ENCODE measurements at regions not wholly inside any gene's neighbourhood (a gene's known extent, or its start where the extent isn't known, plus 50 kb on each side); places are given as distances from the start of the nearest gene placed in this dataset.

GRCh38 chr1:103362348-103363007, 163.0 kb upstream of the RNPC3 start:
- Histone ChIP-seq H2AK5ac (ENCODE audit: low read length) (no peak overlapping the region), H3K79me1 (ENCODE audit: low read length) (no peaks in the 10 kb centered on the region), H4K8ac (ENCODE audit: low read depth, low read length) (no peak overlapping the region), H3K27me3 (ENCODE audit: insufficient read depth, low read length) (no peaks in the 10 kb centered on the region), H3K4me3 (ENCODE audit: low read depth, low read length) (no peak overlapping the region), H3K4me2 (ENCODE audit: low read length) (no peak overlapping the region), H2BK12ac (ENCODE audit: low read length) (no peak overlapping the region), H2BK120ac (ENCODE audit: insufficient read depth, low read length, poor library complexity) (no peak overlapping the region), H3K4ac (ENCODE audit: low read depth, low read length) (no peak overlapping the region), H3K27ac (ENCODE audit: low read depth, low read length) (no peak overlapping the region), H3K4me1 (ENCODE audit: control insufficient read depth in 1 of 2, insufficient read depth in 2 of 2, low read length in 2 of 2) (no peaks in the 10 kb centered on the region), H3K18ac (ENCODE audit: low read length) (no peak overlapping the region), H4K12ac (ENCODE audit: low read depth, low read length) (no peak overlapping the region), H3K9ac (ENCODE audit: low read length) (no peak overlapping the region), H3K79me2 (ENCODE audit: control insufficient read depth, insufficient read depth, low read length, poor library complexity) (no peaks in the 10 kb centered on the region), H3K36me3 (ENCODE audit: control insufficient read depth in 1 of 2, insufficient read depth in 2 of 2, low read length in 2 of 2) (no peaks in the 10 kb centered on the region), H3K23ac (ENCODE audit: low read length) (no peak overlapping the region), H3K14ac (ENCODE audit: low read length) (no peak overlapping the region), H2AFZ (ENCODE audit: insufficient read depth, low read length, poor library complexity) (no peak overlapping the region), H2BK5ac (ENCODE audit: low read depth, low read length, poor library complexity) (no peak overlapping the region), H4K91ac (ENCODE audit: low read depth, low read length) (no peak overlapping the region), H3K9me3 (ENCODE audit: insufficient read depth, low read depth, low read length) (no peaks in the 10 kb centered on the region)
- WGBS (ENCODE audit: extremely low coverage, insufficient coverage, insufficient read length), result no CpG with 5 or more reads among the region's 4 CpGs
- DNase-seq, result no peak

- Histone ChIP-seq H3K79me2 (ENCODE audit: control insufficient read depth, insufficient read depth, low read length, poor library complexity) (no peaks in the 10 kb centered on the region), H2AFZ (ENCODE audit: insufficient read depth, low read length, poor library complexity) (no peak overlapping the region), H2AK5ac (ENCODE audit: low read length) (no peak overlapping the region), H3K36me3 (ENCODE audit: control insufficient read depth in 1 of 2, insufficient read depth in 2 of 2, low read length in 2 of 2) (no peaks in the 10 kb centered on the region), H3K23ac (ENCODE audit: low read length) (no peak overlapping the region), H2BK5ac (ENCODE audit: low read depth, low read length, poor library complexity) (no peak overlapping the region), H4K91ac (ENCODE audit: low read depth, low read length) (no peak overlapping the region), H3K14ac (ENCODE audit: low read length) (no peak overlapping the region), H3K9me3 (ENCODE audit: insufficient read depth, low read depth, low read length) (no peaks in the 10 kb centered on the region), H3K4me1 (ENCODE audit: control insufficient read depth in 1 of 2, insufficient read depth in 2 of 2, low read length in 2 of 2) (no peaks in the 10 kb centered on the region), H3K18ac (ENCODE audit: low read length) (no peak overlapping the region), H3K27ac (ENCODE audit: low read depth, low read length) (no peak overlapping the region), H3K4me2 (ENCODE audit: low read length) (no peak overlapping the region), H3K27me3 (ENCODE audit: insufficient read depth, low read length) (no peaks in the 10 kb centered on the region), H4K8ac (ENCODE audit: low read depth, low read length) (no peak overlapping the region), H3K9ac (ENCODE audit: low read length) (no peak overlapping the region), H3K4ac (ENCODE audit: low read depth, low read length) (no peak overlapping the region), H2BK12ac (ENCODE audit: low read length) (no peak overlapping the region), H2BK120ac (ENCODE audit: insufficient read depth, low read length, poor library complexity) (no peak overlapping the region), H4K12ac (ENCODE audit: low read depth, low read length) (no peak overlapping the region), H3K79me1 (ENCODE audit: low read length) (no peaks in the 10 kb centered on the region), H3K4me3 (ENCODE audit: low read depth, low read length) (no peak overlapping the region)
- no peak for DNase-seq
- WGBS (ENCODE audit: extremely low coverage, insufficient coverage, insufficient read length), result no CpG with 5 or more reads among the region's 1 CpG
Observed at GRCh38 chr1:103353391-103353790, 172.1 kb upstream of the RNPC3 start.

- no peak overlapping the region for H3K14ac ChIP-seq (ENCODE audit: low read length)
- no peaks in the 10 kb centered on the region for H3K27me3 ChIP-seq (ENCODE audit: insufficient read depth, low read length)
- no peak overlapping the region for H3K18ac ChIP-seq (ENCODE audit: low read length)
- no peak overlapping the region for H2AK5ac ChIP-seq (ENCODE audit: low read length)
- WGBS (ENCODE audit: extremely low coverage, insufficient coverage, insufficient read length), result no CpG with 5 or more reads among the region's 1 CpG
- no peak overlapping the region for H3K23ac ChIP-seq (ENCODE audit: low read length)
- H2AFZ ChIP-seq (ENCODE audit: insufficient read depth, low read length, poor library complexity), result no peak overlapping the region
- H2BK5ac ChIP-seq (ENCODE audit: low read depth, low read length, poor library complexity), result no peak overlapping the region
- H3K36me3 ChIP-seq (ENCODE audit: control insufficient read depth in 1 of 2, insufficient read depth in 2 of 2, low read length in 2 of 2), result no peaks in the 10 kb centered on the region
- H3K4me2 ChIP-seq (ENCODE audit: low read length), result no peak overlapping the region
- H3K9ac ChIP-seq (ENCODE audit: low read length), result no peak overlapping the region
- no peak overlapping the region for H2BK120ac ChIP-seq (ENCODE audit: insufficient read depth, low read length, poor library complexity)
- no peak overlapping the region for H2BK12ac ChIP-seq (ENCODE audit: low read length)
- H3K79me2 ChIP-seq (ENCODE audit: control insufficient read depth, insufficient read depth, low read length, poor library complexity), result no peaks in the 10 kb centered on the region
- no peaks in the 10 kb centered on the region for H3K79me1 ChIP-seq (ENCODE audit: low read length)
- H3K9me3 ChIP-seq (ENCODE audit: insufficient read depth, low read depth, low read length), result no peaks in the 10 kb centered on the region
- H4K8ac ChIP-seq (ENCODE audit: low read depth, low read length), result no peak overlapping the region
- H3K27ac ChIP-seq (ENCODE audit: low read depth, low read length), result no peak overlapping the region
- H3K4ac ChIP-seq (ENCODE audit: low read depth, low read length), result no peak overlapping the region
- no peak overlapping the region for H4K91ac ChIP-seq (ENCODE audit: low read depth, low read length)
- H3K4me1 ChIP-seq (ENCODE audit: control insufficient read depth in 1 of 2, insufficient read depth in 2 of 2, low read length in 2 of 2), result no peaks in the 10 kb centered on the region
- no peak overlapping the region for H4K12ac ChIP-seq (ENCODE audit: low read depth, low read length)
- DNase-seq, result no peak
- H3K4me3 ChIP-seq (ENCODE audit: low read depth, low read length), result no peak overlapping the region
Observed at GRCh38 chr1:103348136-103348535, 177.4 kb upstream of the RNPC3 start.

GRCh38 chr1:103344930-103345329, 180.6 kb upstream of the RNPC3 start:
- Histone ChIP-seq H3K14ac (ENCODE audit: low read length) (no peak overlapping the region), H3K79me2 (ENCODE audit: control insufficient read depth, insufficient read depth, low read length, poor library complexity) (no peaks in the 10 kb centered on the region), H2BK5ac (ENCODE audit: low read depth, low read length, poor library complexity) (no peak overlapping the region), H3K27ac (ENCODE audit: low read depth, low read length) (no peak overlapping the region), H3K27me3 (ENCODE audit: insufficient read depth, low read length) (no peaks in the 10 kb centered on the region), H4K12ac (ENCODE audit: low read depth, low read length) (no peak overlapping the region), H3K79me1 (ENCODE audit: low read length) (no peaks in the 10 kb centered on the region), H2AFZ (ENCODE audit: insufficient read depth, low read length, poor library complexity) (no peak overlapping the region), H3K9ac (ENCODE audit: low read length) (no peak overlapping the region), H3K4me2 (ENCODE audit: low read length) (no peak overlapping the region), H3K4me1 (ENCODE audit: control insufficient read depth in 1 of 2, insufficient read depth in 2 of 2, low read length in 2 of 2) (no peaks in the 10 kb centered on the region), H2BK12ac (ENCODE audit: low read length) (no peak overlapping the region), H3K4me3 (ENCODE audit: low read depth, low read length) (no peak overlapping the region), H3K23ac (ENCODE audit: low read length) (no peak overlapping the region), H2AK5ac (ENCODE audit: low read length) (no peak overlapping the region), H4K91ac (ENCODE audit: low read depth, low read length) (no peak overlapping the region), H3K4ac (ENCODE audit: low read depth, low read length) (no peak overlapping the region), H3K9me3 (ENCODE audit: insufficient read depth, low read depth, low read length) (no peaks in the 10 kb centered on the region), H4K8ac (ENCODE audit: low read depth, low read length) (no peak overlapping the region), H3K18ac (ENCODE audit: low read length) (no peak overlapping the region), H2BK120ac (ENCODE audit: insufficient read depth, low read length, poor library complexity) (no peak overlapping the region), H3K36me3 (ENCODE audit: control insufficient read depth in 1 of 2, insufficient read depth in 2 of 2, low read length in 2 of 2) (no peaks in the 10 kb centered on the region)
- no peak for DNase-seq
- no CpG with 5 or more reads among the region's 3 CpGs for WGBS (ENCODE audit: extremely low coverage, insufficient coverage, insufficient read length)

All from trophoblast cell (in vitro differentiated cells and primary cell).